ENCODE measurements at regions not wholly inside any gene's neighbourhood (a gene's known extent, or its start where the extent isn't known, plus 50 kb on each side); places are given as distances from the start of the nearest gene placed in this dataset.

GRCh38 chr21:15229390-15229789, 164.6 kb upstream of the NRIP1 start:
- DNase-seq (ENCODE audit: insufficient read length, low spot score) (no peak), FAIRE-seq (no peak)

- DNase-seq (ENCODE audit: insufficient read length, low spot score) (no peak), FAIRE-seq (no peak)
Observed at GRCh38 chr21:15233611-15234010, 168.8 kb upstream of the NRIP1 start.

GRCh38 chr21:15236111-15236510, 171.3 kb upstream of the NRIP1 start:
- DNase-seq (ENCODE audit: insufficient read length, low spot score) (no peak), FAIRE-seq (no peak)

GRCh38 chr21:15240848-15241247, 176.0 kb upstream of the NRIP1 start:
- DNase-seq (ENCODE audit: insufficient read length, low spot score): no peak
- FAIRE-seq: no peak

- FAIRE-seq: no peak
- DNase-seq (ENCODE audit: insufficient read length, low spot score): no peak
Observed at GRCh38 chr21:15241997-15242736, 177.4 kb upstream of the NRIP1 start.

- DNase-seq (ENCODE audit: insufficient read length, low spot score) (no peak), FAIRE-seq (no peak)
Observed at GRCh38 chr21:15242906-15243305, 178.1 kb upstream of the NRIP1 start.

- no peak for DNase-seq (ENCODE audit: insufficient read length, low spot score)
- FAIRE-seq: no peak
Observed at GRCh38 chr21:15243406-15243805, 178.6 kb upstream of the NRIP1 start.

GRCh38 chr21:15247613-15248012, 182.8 kb upstream of the NRIP1 start:
- FAIRE-seq (no peak), DNase-seq (ENCODE audit: insufficient read length, low spot score) (no peak)

- FAIRE-seq (no peak), DNase-seq (ENCODE audit: insufficient read length, low spot score) (no peak)
Observed at GRCh38 chr21:15249285-15249993, 184.6 kb upstream of the NRIP1 start.

GRCh38 chr21:15250384-15250783, 185.6 kb upstream of the NRIP1 start:
- FAIRE-seq: no peak
- DNase-seq (ENCODE audit: insufficient read length, low spot score): no peak

GRCh38 chr21:15252431-15252830, 187.6 kb upstream of the NRIP1 start:
- FAIRE-seq (no peak), DNase-seq (ENCODE audit: insufficient read length, low spot score) (no peak)

- FAIRE-seq: no peak
- DNase-seq (ENCODE audit: insufficient read length, low spot score): no peak
Observed at GRCh38 chr21:15254111-15254510, 189.3 kb upstream of the NRIP1 start.

GRCh38 chr21:15255261-15255660, 190.5 kb upstream of the NRIP1 start:
- FAIRE-seq (no peak), DNase-seq (ENCODE audit: insufficient read length, low spot score) (no peak)

GRCh38 chr21:15255763-15256162, 191.0 kb upstream of the NRIP1 start:
- no peak for FAIRE-seq

GRCh38 chr21:15256996-15257395, 192.2 kb upstream of the NRIP1 start:
- FAIRE-seq (no peak), DNase-seq (ENCODE audit: insufficient read length, low spot score) (no peak)

More at GRCh38 chr21:15255763-15256162, 191.0 kb upstream of the NRIP1 start:
- DNase-seq (ENCODE audit: insufficient read length, low spot score): no peak

- DNase-seq (ENCODE audit: insufficient read length, low spot score): no peak
- FAIRE-seq: no peak
Observed at GRCh38 chr21:15257646-15258045, 192.8 kb upstream of the NRIP1 start.

GRCh38 chr21:15259824-15260223, 195.0 kb upstream of the NRIP1 start:
- DNase-seq (ENCODE audit: insufficient read length, low spot score) (no peak), FAIRE-seq (no peak)

- DNase-seq (ENCODE audit: insufficient read length, low spot score): no peak
- no peak for FAIRE-seq
Observed at GRCh38 chr21:15260604-15261003, 195.8 kb upstream of the NRIP1 start.

- DNase-seq (ENCODE audit: insufficient read length, low spot score): no peak
- FAIRE-seq: no peak
Observed at GRCh38 chr21:15264084-15264665, 199.4 kb upstream of the NRIP1 start.

GRCh38 chr21:15272171-15272570, 207.4 kb upstream of the NRIP1 start:
- DNase-seq (ENCODE audit: insufficient read length, low spot score): no peak
- no peak for FAIRE-seq

- DNase-seq (ENCODE audit: insufficient read length, low spot score) (no peak), FAIRE-seq (no peak)
Observed at GRCh38 chr21:15272591-15272990, 207.8 kb upstream of the NRIP1 start.

GRCh38 chr21:15273244-15273643, 208.4 kb upstream of the NRIP1 start:
- DNase-seq (ENCODE audit: insufficient read length, low spot score) (no peak), FAIRE-seq (no peak)

All from GM19239 (cell line).